ENCODE measurements at regions not wholly inside any gene's neighbourhood (a gene's known extent, or its start where the extent isn't known, plus 50 kb on each side); places are given as distances from the start of the nearest gene placed in this dataset.

- DNase-seq, result no peak
These were observed 77.1 kb downstream of the RBMXL2 start for GRCh38 chr11:7165911-7166310.

GRCh38 chr11:7167976-7168740 lies 79.4 kb downstream of the RBMXL2 start:
- DNase-seq, result no peak
- Histone ChIP-seq H3K9me3 (replicated peaks; ENCODE audit: insufficient read depth, low read length) (no peaks in the 10 kb centered on the region), H3K36me3 (replicated peaks; ENCODE audit: insufficient read depth, low read length) (no peaks in the 10 kb centered on the region), H3K4me2 (ENCODE audit: low read depth, low read length) (no peak overlapping the region), H3K9me2 (replicated peaks; ENCODE audit: insufficient read depth, low read length) (no peaks in the 10 kb centered on the region), H3K27me3 (replicated peaks; ENCODE audit: insufficient read depth, low read length) (no peaks in the 10 kb centered on the region), H4K20me1 (ENCODE audit: insufficient read depth, low read length) (no peaks in the 10 kb centered on the region), H3K79me2 (ENCODE audit: low read length) (no peaks in the 10 kb centered on the region), H3F3A (ENCODE audit: insufficient read depth, low read length) (no peaks in the 10 kb centered on the region), H3K9ac (ENCODE audit: low read length) (no peak overlapping the region), H3K4me1 (ENCODE audit: low read length) (no peaks in the 10 kb centered on the region), H3K27ac (ENCODE audit: low read length) (no peak overlapping the region), H3K4me3 (ENCODE audit: low read length) (no peak overlapping the region), H2AFZ (ENCODE audit: low read length) (no peak overlapping the region)
- no peak for TF ChIP-seq EZH2 (optimal IDR thresholded peaks at IDR 0.05; ENCODE audit: low read depth, low read length)
- TF ChIP-seq CTCF (IDR thresholded peaks at IDR 0.05; ENCODE audit: low read length), result peak; percentile 9; the same call in 1 of the 2 replicates

More at GRCh38 chr11:7165911-7166310, 77.1 kb downstream of the RBMXL2 start:
- Histone ChIP-seq H3K4me1 (ENCODE audit: low read length) (no peaks in the 10 kb centered on the region), H3K9me2 (replicated peaks; ENCODE audit: insufficient read depth, low read length) (no peaks in the 10 kb centered on the region), H3K79me2 (ENCODE audit: low read length) (no peaks in the 10 kb centered on the region), H3K9ac (ENCODE audit: low read length) (no peak overlapping the region), H3K4me3 (ENCODE audit: low read length) (no peak overlapping the region), H4K20me1 (ENCODE audit: insufficient read depth, low read length) (no peaks in the 10 kb centered on the region), H2AFZ (ENCODE audit: low read length) (no peak overlapping the region), H3K9me3 (replicated peaks; ENCODE audit: insufficient read depth, low read length) (no peaks in the 10 kb centered on the region), H3F3A (ENCODE audit: insufficient read depth, low read length) (no peaks in the 10 kb centered on the region), H3K4me2 (ENCODE audit: low read depth, low read length) (no peak overlapping the region), H3K27ac (ENCODE audit: low read length) (no peak overlapping the region), H3K27me3 (replicated peaks; ENCODE audit: insufficient read depth, low read length) (no peaks in the 10 kb centered on the region), H3K36me3 (replicated peaks; ENCODE audit: insufficient read depth, low read length) (no peaks in the 10 kb centered on the region)
- TF ChIP-seq CTCF (IDR thresholded peaks at IDR 0.05; ENCODE audit: low read length) (no peak), EZH2phosphoT487 (IDR thresholded peaks at IDR 0.05; ENCODE audit: low read length) (no peak), EZH2 (optimal IDR thresholded peaks at IDR 0.05; ENCODE audit: low read depth, low read length) (no peak)

- H3K4me3 ChIP-seq (ENCODE audit: low read length), result no peak overlapping the region
- no peaks in the 10 kb centered on the region for H3F3A ChIP-seq (ENCODE audit: insufficient read depth, low read length)
- no peak overlapping the region for H2AFZ ChIP-seq (ENCODE audit: low read length)
- TF ChIP-seq CTCF (IDR thresholded peaks at IDR 0.05; ENCODE audit: low read length) (no peak), EZH2 (optimal IDR thresholded peaks at IDR 0.05; ENCODE audit: low read depth, low read length) (no peak)
- no peak overlapping the region for H3K27ac ChIP-seq (ENCODE audit: low read length)
- no peaks in the 10 kb centered on the region for H3K36me3 ChIP-seq (replicated peaks; ENCODE audit: insufficient read depth, low read length)
- DNase-seq, result no peak
- no peaks in the 10 kb centered on the region for H4K20me1 ChIP-seq (ENCODE audit: insufficient read depth, low read length)
- H3K9me3 ChIP-seq (replicated peaks; ENCODE audit: insufficient read depth, low read length), result no peaks in the 10 kb centered on the region
- no peaks in the 10 kb centered on the region for H3K4me1 ChIP-seq (ENCODE audit: low read length)
- no peak overlapping the region for H3K4me2 ChIP-seq (ENCODE audit: low read depth, low read length)
- H3K27me3 ChIP-seq (replicated peaks; ENCODE audit: insufficient read depth, low read length), result no peaks in the 10 kb centered on the region
- H3K9me2 ChIP-seq (replicated peaks; ENCODE audit: insufficient read depth, low read length), result no peaks in the 10 kb centered on the region
- no peaks in the 10 kb centered on the region for H3K79me2 ChIP-seq (ENCODE audit: low read length)
- no peak overlapping the region for H3K9ac ChIP-seq (ENCODE audit: low read length)
These were observed 79.9 kb downstream of the RBMXL2 start for GRCh38 chr11:7168741-7168990.

Measured in MM.1S (cell line).